H9 (cell line): ENCODE measurements at regions not wholly inside any gene's neighbourhood (a gene's known extent, or its start where the extent isn't known, plus 50 kb on each side); places are given as distances from the start of the nearest gene placed in this dataset.

Source experiments
- DNase-seq: peaks from one replicate; pipeline ENCODE4 v3.0.0-alpha.2; 2017
- H2AFZ ChIP-seq: one replicate; pipeline ENCODE4 v1.6.1; 2013; ENCODE audit warnings: mild to moderate bottlenecking, low read length, control low read depth, moderate library complexity
- H2AK5ac ChIP-seq: 2 replicates; pipeline ENCODE4 v1.6.1; 2013; ENCODE audit warnings: low read length, control low read depth, mixed read lengths; ENCODE audit not compliant: insufficient read length
- H2BK120ac ChIP-seq: one replicate; pipeline ENCODE4 v1.6.1; 2013; ENCODE audit warnings: low read depth, mild to moderate bottlenecking, low read length, control low read depth, inconsistent platforms; ENCODE audit not compliant: poor library complexity, severe bottlenecking
- H2BK12ac ChIP-seq: 2 replicates; pipeline ENCODE4 v1.6.1; 2013; ENCODE audit warnings: low read length, control low read depth, mixed read lengths, low read depth; ENCODE audit not compliant: insufficient read length
- H2BK15ac ChIP-seq: 2 replicates; pipeline ENCODE4 v1.6.1; 2013; ENCODE audit warnings: low read depth, low read length, control low read depth
- H2BK20ac ChIP-seq: one replicate; pipeline ENCODE4 v1.6.1; 2013; ENCODE audit warnings: low read depth, mild to moderate bottlenecking, low read length, control low read depth, inconsistent platforms; ENCODE audit not compliant: poor library complexity, severe bottlenecking
- H2BK5ac ChIP-seq: 2 replicates; pipeline ENCODE4 v1.6.1; 2013; ENCODE audit warnings: low read length, control low read depth, mixed read lengths; ENCODE audit not compliant: insufficient read length
- H3K14ac ChIP-seq: 2 replicates; pipeline ENCODE4 v1.6.1; 2013; ENCODE audit warnings: low read length, control low read depth; ENCODE audit not compliant: insufficient read depth
- H3K18ac ChIP-seq: 2 replicates; pipeline ENCODE4 v1.6.1; 2013; ENCODE audit warnings: low read depth, mild to moderate bottlenecking, mixed read lengths, low read length, control low read depth; ENCODE audit not compliant: insufficient read length
- H3K23ac ChIP-seq: 2 replicates; pipeline ENCODE4 v1.6.1; 2013; ENCODE audit warnings: low read length, control low read depth, mixed read lengths, low read depth; ENCODE audit not compliant: insufficient read length
- H3K23me2 ChIP-seq: 2 replicates; pipeline ENCODE4 v1.6.1; 2013; ENCODE audit warnings: low read depth, mild to moderate bottlenecking, mixed read lengths, low read length, control low read depth; ENCODE audit not compliant: insufficient read length, poor library complexity, severe bottlenecking
- H3K27ac ChIP-seq: 2 replicates; pipeline ENCODE4 v1.5.1; 2013; ENCODE audit warnings: low read length, control low read depth, mixed read lengths, low read depth; ENCODE audit not compliant: insufficient read length
- H3K27me3 ChIP-seq: 2 replicates; pipeline ENCODE4 v1.6.1; 2013; ENCODE audit warnings: low read length, control low read depth, inconsistent platforms; ENCODE audit not compliant: insufficient read depth
- H3K4ac ChIP-seq: 2 replicates; pipeline ENCODE4 v1.6.1; 2013; ENCODE audit warnings: low read depth, mild to moderate bottlenecking, control low read depth, inconsistent platforms, low read length, moderate library complexity
- H3K4me1 ChIP-seq: 2 replicates; pipeline ENCODE4 v1.6.1; 2013; ENCODE audit warnings: low read length, control low read depth, inconsistent platforms; ENCODE audit not compliant: insufficient read depth
- H3K4me2 ChIP-seq: 2 replicates; pipeline ENCODE4 v1.6.1; 2013; ENCODE audit warnings: low read length, control low read depth, mixed read lengths; ENCODE audit not compliant: insufficient read length, insufficient read depth
- H3K56ac ChIP-seq: 2 replicates; pipeline ENCODE4 v1.6.1; 2013; ENCODE audit warnings: low read depth, mild to moderate bottlenecking, mixed read lengths, low read length, control low read depth; ENCODE audit not compliant: insufficient read length
- H3K79me1 ChIP-seq: 2 replicates; pipeline ENCODE4 v1.6.1; 2013; ENCODE audit warnings: low read depth, mild to moderate bottlenecking, moderate library complexity, low read length, control low read depth, inconsistent platforms; ENCODE audit not compliant: insufficient read depth, poor library complexity, severe bottlenecking
- H3K79me2 ChIP-seq: 2 replicates; pipeline ENCODE4 v1.6.1; 2013; ENCODE audit warnings: low read length, control low read depth, inconsistent platforms; ENCODE audit not compliant: insufficient read depth
- H3K9ac ChIP-seq: 2 replicates; pipeline ENCODE4 v1.6.1; 2013; ENCODE audit warnings: low read length, control low read depth, mixed read lengths; ENCODE audit not compliant: insufficient read length; ENCODE audit errors: extremely low read depth
- H3K9me3 ChIP-seq: one replicate; pipeline ENCODE4 v1.6.1; 2013; ENCODE audit warnings: low read depth, low read length, inconsistent platforms; ENCODE audit not compliant: control insufficient read depth
- H3T11ph ChIP-seq: one replicate; pipeline ENCODE4 v1.6.1; 2013; ENCODE audit warnings: mild to moderate bottlenecking, low read length, control low read depth, inconsistent platforms
- H4K20me1 ChIP-seq: one replicate; pipeline ENCODE4 v1.6.1; 2013; ENCODE audit not compliant: control insufficient read depth, insufficient read length, insufficient read depth
- H4K5ac ChIP-seq: 2 replicates; pipeline ENCODE4 v1.6.1; 2013; ENCODE audit warnings: low read depth, mild to moderate bottlenecking, mixed read lengths, low read length, control low read depth; ENCODE audit not compliant: insufficient read length
- H4K8ac ChIP-seq: replicated peaks from 2 replicates; pipeline ENCODE4 v1.6.1; 2013; ENCODE audit warnings: low read length, control low read depth, mixed read lengths, low read depth; ENCODE audit not compliant: insufficient read length
- H4K91ac ChIP-seq: 2 replicates; pipeline ENCODE4 v1.6.1; 2013; ENCODE audit warnings: low read depth, mild to moderate bottlenecking, moderate library complexity, mixed read lengths, low read length, control low read depth; ENCODE audit not compliant: insufficient read length
- H3K27ac Mint-ChIP-seq, 3 experiments: 2 replicates in 2 of 3; 3 replicates in 1 of 3; pipeline ENCODE4 v1.8.0; 2020 to 2021; ENCODE audit warnings: mixed read lengths in 3 of 3, mild to moderate bottlenecking in 1 of 3, moderate library complexity in 1 of 3
- H3K27me3 Mint-ChIP-seq: 2 replicates; pipeline ENCODE4 v1.8.0; 2021; ENCODE audit warnings: low read depth, mild to moderate bottlenecking, moderate library complexity, mixed read lengths
- H3K36me3 Mint-ChIP-seq, 3 experiments: 2 replicates in 2 of 3; 3 replicates in 1 of 3; pipeline ENCODE4 v1.8.0; 2020 to 2021; ENCODE audit warnings: low read depth in 3 of 3, mixed read lengths in 3 of 3; ENCODE audit not compliant: insufficient read depth in 1 of 3
- H3K4me1 Mint-ChIP-seq, 2 experiments: 2 replicates each; pipeline ENCODE4 v1.8.0; 2020; ENCODE audit warnings: mixed read lengths in 2 of 2
- H3K4me3 Mint-ChIP-seq, 2 experiments: 2 replicates in 1 of 2; 3 replicates in 1 of 2; pipeline ENCODE4 v1.8.0; 2020 to 2021; ENCODE audit warnings: mild to moderate bottlenecking in 2 of 2, mixed read lengths in 2 of 2, moderate library complexity in 1 of 2
- H3K9me3 Mint-ChIP-seq, 2 experiments: 2 replicates in 1 of 2; 3 replicates in 1 of 2; pipeline ENCODE4 v1.8.0; 2020; ENCODE audit warnings: mild to moderate bottlenecking in 2 of 2, mixed read lengths in 2 of 2, moderate library complexity in 1 of 2
- CTCF ChIP-seq: fragments of 200-600 bp; sonication (generic); conservative IDR thresholded peaks from 3 replicates; pipeline ENCODE4 v1.8.0; 2021; ENCODE audit warnings: antibody characterized with exemption, mild to moderate bottlenecking
- WGBS: extraction: QIAGEN DNeasy Blood & Tissue Kit; methylation state at CpG from one replicate; pipeline ENCODE4 v1.1.7; 2013; ENCODE audit warnings: missing lambda C conversion rate, low lambda C conversion rate, mixed read lengths; ENCODE audit not compliant: insufficient read length; ENCODE audit errors: extremely low coverage; 5-methylcytosine and 5-hydroxymethylcytosine counted together

- no peaks in the 10 kb centered on the region for H3K36me3 Mint-ChIP-seq
- Histone ChIP-seq H2BK5ac (no peak overlapping the region), H4K91ac (no peak overlapping the region), H3K27me3 (no peaks in the 10 kb centered on the region), H3K4ac (no peak overlapping the region), H2BK120ac (no peak overlapping the region), H3K27ac (no peak overlapping the region), H3K23ac (no peak overlapping the region), H2BK12ac (no peak overlapping the region), H3K9me3 (no peaks in the 10 kb centered on the region), H3K4me2 (no peak overlapping the region), H3K14ac (no peak overlapping the region), H4K8ac (no peak overlapping the region), H3K9ac (no peak overlapping the region), H3K56ac (no peak overlapping the region), H4K20me1 (no peaks in the 10 kb centered on the region), H3K18ac (no peak overlapping the region), H3K23me2 (no peaks in the 10 kb centered on the region), H3K4me1 (no peaks in the 10 kb centered on the region; the same call in 1 of the 2 replicates), H3T11ph (no peak overlapping the region), H4K5ac (no peak overlapping the region), H2BK20ac (no peak overlapping the region), H3K79me2 (no peaks in the 10 kb centered on the region), H2AK5ac (no peak overlapping the region), H3K79me1 (no peaks in the 10 kb centered on the region), H2AFZ (no peak overlapping the region), H2BK15ac (no peak overlapping the region)
- no peak overlapping the region for H3K27ac Mint-ChIP-seq
- H3K27me3 Mint-ChIP-seq, result no peaks in the 10 kb centered on the region
- no CpG with 5 or more reads among the region's 2 CpGs for WGBS
- no peak overlapping the region for H3K4me3 Mint-ChIP-seq
- H3K4me1 Mint-ChIP-seq, result peaks cover 7% of the 10 kb centered on the region in 2 experiments
- no peaks in the 10 kb centered on the region for H3K9me3 Mint-ChIP-seq
- no peak for DNase-seq
- TF ChIP-seq CTCF, result no peak
These were observed 353.9 kb downstream of the DUSP6 start for GRCh38 chr12:88998421-88998820.
